Neural progenitor cell (in vitro differentiated cells): ENCODE measurements at regions not wholly inside any gene's neighbourhood (a gene's known extent, or its start where the extent isn't known, plus 50 kb on each side); places are given as distances from the start of the nearest gene placed in this dataset.

Experiments
- DNase-seq: peaks from one replicate; pipeline ENCODE4 v3.0.0-alpha.2; 2016; ENCODE audit warnings: low spot score
- H2AFZ ChIP-seq: fragments of 200-600 bp; sonication (generic); replicated peaks from 2 replicates; pipeline ENCODE4 v1.6.1; 2016; ENCODE audit warnings: antibody characterized with exemption
- H3F3A ChIP-seq: fragments of 200-600 bp; sonication (generic); 2 replicates; pipeline ENCODE4 v1.6.1; 2016; ENCODE audit warnings: antibody characterized with exemption, low read depth
- H3K27ac ChIP-seq: fragments of 200-600 bp; sonication (generic); 2 replicates; pipeline ENCODE4 v1.5.1; 2016; ENCODE audit warnings: mild to moderate bottlenecking
- H3K27me3 ChIP-seq: fragments of 200-600 bp; sonication (generic); 2 replicates; pipeline ENCODE4 v1.6.1; 2016; ENCODE audit warnings: mild to moderate bottlenecking, moderate library complexity
- H3K36me3 ChIP-seq: fragments of 200-600 bp; sonication (generic); 2 replicates; pipeline ENCODE4 v1.5.1; 2016
- H3K4me1 ChIP-seq: fragments of 200-600 bp; sonication (generic); 2 replicates; pipeline ENCODE4 v1.6.1; 2016; ENCODE audit warnings: mixed run types
- H3K4me2 ChIP-seq: fragments of 200-600 bp; sonication (generic); 2 replicates; pipeline ENCODE4 v1.6.1; 2016
- H3K4me3 ChIP-seq: fragments of 200-600 bp; sonication (generic); 2 replicates; pipeline ENCODE4 v1.5.1; 2016
- H3K79me2 ChIP-seq: fragments of 200-600 bp; sonication (generic); 2 replicates; pipeline ENCODE4 v1.6.1; 2016; ENCODE audit warnings: low read depth
- H3K9ac ChIP-seq: fragments of 200-600 bp; sonication (generic); 2 replicates; pipeline ENCODE4 v1.6.1; 2016
- H3K9me3 ChIP-seq: fragments of 200-600 bp; sonication (generic); 2 replicates; pipeline ENCODE4 v1.5.1; 2016; ENCODE audit warnings: low read depth
- H4K20me1 ChIP-seq: fragments of 200-600 bp; sonication (generic); 2 replicates; pipeline ENCODE4 v1.6.1; 2016; ENCODE audit warnings: low read depth
- H3K27ac Mint-ChIP-seq: 3 replicates; pipeline ENCODE4 v1.8.0; 2021; ENCODE audit warnings: mixed read lengths
- H3K27me3 Mint-ChIP-seq: 2 replicates; pipeline ENCODE4 v1.8.0; 2022; ENCODE audit warnings: low read depth, mild to moderate bottlenecking, inconsistent platforms, moderate library complexity, mixed read lengths; ENCODE audit not compliant: insufficient read depth
- H3K36me3 Mint-ChIP-seq: 3 replicates; pipeline ENCODE4 v1.8.0; 2021; ENCODE audit warnings: mixed read lengths
- H3K4me1 Mint-ChIP-seq: 3 replicates; pipeline ENCODE4 v1.8.0; 2021; ENCODE audit warnings: mixed read lengths
- H3K4me3 Mint-ChIP-seq: 3 replicates; pipeline ENCODE4 v1.8.0; 2021; ENCODE audit warnings: mild to moderate bottlenecking, moderate library complexity, mixed read lengths
- H3K9me3 Mint-ChIP-seq: 3 replicates; pipeline ENCODE4 v1.8.0; 2020; ENCODE audit warnings: mixed read lengths
- EZH2 ChIP-seq: fragments of 200-600 bp; sonication (generic); IDR thresholded peaks from 2 replicates; pipeline ENCODE4 v1.6.1; 2017; ENCODE audit warnings: antibody characterized with exemption, mild to moderate bottlenecking, moderate library complexity
- EZH2phosphoT487 ChIP-seq: fragments of 200-600 bp; sonication (generic); IDR thresholded peaks from 2 replicates; pipeline ENCODE4 v1.6.1; 2017; ENCODE audit warnings: antibody characterized with exemption
- TF ChIP-seq, protein P1 (sequence below): fragments of 200-600 bp; sonication (generic); IDR thresholded peaks from 2 replicates; pipeline ENCODE4 v1.5.1; 2017; ENCODE audit warnings: antibody characterized with exemption, mild to moderate bottlenecking

DNA sequence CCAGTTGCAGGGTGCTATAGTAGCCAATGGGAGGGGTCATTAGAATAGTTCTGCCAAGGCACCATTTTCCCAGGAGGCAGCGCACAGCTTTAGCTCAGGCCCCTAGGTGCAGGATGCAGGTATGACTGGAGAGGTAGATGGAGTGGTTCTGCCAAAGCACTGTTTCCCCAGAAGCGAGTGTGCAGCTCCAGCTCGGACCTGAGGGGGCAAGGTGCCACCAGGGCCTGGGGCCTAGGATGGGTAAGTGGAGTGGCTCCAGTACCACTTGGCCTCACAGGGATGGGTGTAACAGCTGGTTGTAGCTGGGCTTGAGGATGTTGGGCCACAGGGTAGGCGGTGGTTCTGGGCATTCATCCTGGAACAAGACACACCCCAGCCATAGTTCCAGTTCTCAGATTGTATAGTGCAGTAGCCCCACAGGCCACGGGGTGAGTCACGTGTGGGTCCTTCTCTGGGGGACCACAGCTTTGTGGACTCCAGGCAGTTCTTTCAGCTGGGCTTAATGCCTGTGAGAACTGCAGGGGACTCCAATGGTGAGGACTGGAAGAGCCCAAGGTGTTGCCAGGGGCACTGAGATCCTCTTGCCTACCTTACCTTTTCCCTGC lies 185.5 kb upstream of the ANKH start:
- DNase-seq: no peak
- Mint-ChIP-seq H3K4me1 (no peaks in the 10 kb centered on the region), H3K36me3 (no peaks in the 10 kb centered on the region), H3K4me3 (no peak overlapping the region), H3K9me3 (no peaks in the 10 kb centered on the region), H3K27me3 (peaks cover 4% of the 10 kb centered on the region), H3K27ac (no peak overlapping the region)
- Histone ChIP-seq H3K4me3 (no peak overlapping the region), H3K9ac (no peak overlapping the region), H3K4me1 (no peaks in the 10 kb centered on the region), H3K27me3 (no peaks in the 10 kb centered on the region), H3K9me3 (no peaks in the 10 kb centered on the region), H2AFZ (no peak overlapping the region), H3K36me3 (no peaks in the 10 kb centered on the region), H3F3A (no peaks in the 10 kb centered on the region), H3K79me2 (no peaks in the 10 kb centered on the region), H3K27ac (no peak overlapping the region), H3K4me2 (no peak overlapping the region), H4K20me1 (no peaks in the 10 kb centered on the region)
- TF ChIP-seq EZH2phosphoT487 (no peak), EZH2 (no peak)
- TF ChIP-seq, protein P1, sequence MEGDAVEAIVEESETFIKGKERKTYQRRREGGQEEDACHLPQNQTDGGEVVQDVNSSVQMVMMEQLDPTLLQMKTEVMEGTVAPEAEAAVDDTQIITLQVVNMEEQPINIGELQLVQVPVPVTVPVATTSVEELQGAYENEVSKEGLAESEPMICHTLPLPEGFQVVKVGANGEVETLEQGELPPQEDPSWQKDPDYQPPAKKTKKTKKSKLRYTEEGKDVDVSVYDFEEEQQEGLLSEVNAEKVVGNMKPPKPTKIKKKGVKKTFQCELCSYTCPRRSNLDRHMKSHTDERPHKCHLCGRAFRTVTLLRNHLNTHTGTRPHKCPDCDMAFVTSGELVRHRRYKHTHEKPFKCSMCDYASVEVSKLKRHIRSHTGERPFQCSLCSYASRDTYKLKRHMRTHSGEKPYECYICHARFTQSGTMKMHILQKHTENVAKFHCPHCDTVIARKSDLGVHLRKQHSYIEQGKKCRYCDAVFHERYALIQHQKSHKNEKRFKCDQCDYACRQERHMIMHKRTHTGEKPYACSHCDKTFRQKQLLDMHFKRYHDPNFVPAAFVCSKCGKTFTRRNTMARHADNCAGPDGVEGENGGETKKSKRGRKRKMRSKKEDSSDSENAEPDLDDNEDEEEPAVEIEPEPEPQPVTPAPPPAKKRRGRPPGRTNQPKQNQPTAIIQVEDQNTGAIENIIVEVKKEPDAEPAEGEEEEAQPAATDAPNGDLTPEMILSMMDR: no peak

DNA sequence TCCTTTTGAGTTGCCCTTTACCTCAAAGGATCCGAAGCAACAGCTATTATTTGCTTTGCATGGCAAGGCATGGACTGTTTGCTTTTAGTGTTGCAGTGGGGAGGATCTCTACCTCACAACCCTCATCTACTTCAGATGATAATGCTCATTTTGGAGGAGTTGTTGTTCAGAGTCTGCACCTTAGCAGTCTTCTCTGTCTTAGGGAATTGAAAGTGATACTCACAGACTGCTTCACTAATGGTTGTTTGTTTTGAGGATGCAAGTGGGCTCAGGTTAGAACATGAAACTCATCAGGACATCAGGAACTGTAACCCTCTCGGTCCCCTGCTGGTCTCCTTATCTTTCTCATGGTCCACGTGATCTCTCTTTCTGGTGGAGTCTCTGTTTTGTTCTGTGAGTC lies 172.9 kb upstream of the ANKH start:
- Histone ChIP-seq H3K4me3 (no peak overlapping the region), H3K27me3 (no peaks in the 10 kb centered on the region), H3K4me2 (no peak overlapping the region), H3K4me1 (no peaks in the 10 kb centered on the region), H3K9ac (no peak overlapping the region), H3K79me2 (no peaks in the 10 kb centered on the region), H3F3A (no peaks in the 10 kb centered on the region), H3K27ac (no peak overlapping the region), H4K20me1 (no peaks in the 10 kb centered on the region), H2AFZ (no peak overlapping the region), H3K36me3 (no peaks in the 10 kb centered on the region), H3K9me3 (no peaks in the 10 kb centered on the region)
- no peaks in the 10 kb centered on the region for H3K36me3 Mint-ChIP-seq
- no peak overlapping the region for H3K27ac Mint-ChIP-seq
- H3K4me3 Mint-ChIP-seq: no peak overlapping the region
- H3K4me1 Mint-ChIP-seq: peaks cover 2% of the 10 kb centered on the region
- H3K9me3 Mint-ChIP-seq: no peaks in the 10 kb centered on the region
- no peak for DNase-seq
- H3K27me3 Mint-ChIP-seq: peaks cover 2% of the 10 kb centered on the region
- TF ChIP-seq, protein P1: no peak
- TF ChIP-seq EZH2 (no peak), EZH2phosphoT487 (no peak)

DNA sequence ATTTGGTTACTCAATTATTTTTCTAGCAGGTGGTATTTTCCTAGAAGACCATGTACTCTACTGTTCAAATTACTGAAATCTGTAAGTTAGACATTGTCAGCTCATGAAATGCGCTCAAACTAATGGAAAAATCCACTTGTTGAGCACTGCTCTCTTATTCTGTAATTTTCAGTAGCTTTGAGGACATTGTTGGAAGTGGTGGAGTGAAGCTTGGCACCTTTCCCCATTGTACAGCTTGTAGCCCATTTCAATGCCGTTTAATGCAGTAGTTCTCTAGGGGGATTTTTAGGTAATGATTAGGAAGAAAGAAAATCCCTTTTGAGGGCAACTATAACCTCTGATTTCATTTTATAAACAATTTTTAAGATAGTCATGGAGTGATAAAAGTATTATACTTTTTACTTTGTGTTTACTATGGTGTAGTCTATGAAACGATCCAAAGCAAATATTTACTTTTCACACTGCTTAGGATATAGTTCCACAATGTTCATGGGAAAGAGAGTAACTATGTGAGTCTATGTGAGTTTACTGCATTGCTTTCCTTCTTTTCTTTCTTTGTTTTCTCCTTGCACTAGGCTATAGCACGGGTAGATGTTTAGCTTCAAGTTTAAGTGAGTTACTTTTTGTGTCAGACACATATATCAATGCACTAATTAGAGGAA lies 165.8 kb upstream of the ANKH start:
- H3K9me3 ChIP-seq: no peaks in the 10 kb centered on the region
- no peaks in the 10 kb centered on the region for H4K20me1 ChIP-seq
- H3K27ac ChIP-seq: no peak overlapping the region
- H3K9ac ChIP-seq: no peak overlapping the region
- no peak for DNase-seq
- H3F3A ChIP-seq: no peaks in the 10 kb centered on the region
- H3K27me3 Mint-ChIP-seq: no peaks in the 10 kb centered on the region
- H3K9me3 Mint-ChIP-seq: peaks cover 3% of the 10 kb centered on the region
- no peaks in the 10 kb centered on the region for H3K36me3 Mint-ChIP-seq
- no peaks in the 10 kb centered on the region for H3K4me1 Mint-ChIP-seq
- no peak overlapping the region for H3K4me2 ChIP-seq
- no peaks in the 10 kb centered on the region for H3K4me1 ChIP-seq
- no peak overlapping the region for H2AFZ ChIP-seq
- H3K36me3 ChIP-seq: no peaks in the 10 kb centered on the region
- H3K27me3 ChIP-seq: no peaks in the 10 kb centered on the region
- no peaks in the 10 kb centered on the region for H3K79me2 ChIP-seq
- H3K4me3 Mint-ChIP-seq: no peak overlapping the region
- TF ChIP-seq EZH2: no peak
- TF ChIP-seq EZH2phosphoT487: no peak
- TF ChIP-seq, protein P1: no peak
- no peak overlapping the region for H3K4me3 ChIP-seq
- no peak overlapping the region for H3K27ac Mint-ChIP-seq
